ENCODE measurements at regions not wholly inside any gene's neighbourhood (a gene's known extent, or its start where the extent isn't known, plus 50 kb on each side); places are given as distances from the start of the nearest gene placed in this dataset.
A peak's percentile ranks its signal among the peaks of the same experiment; 100 is the strongest.
"Not testable (repeated sequence)": the region's sequence is repeated elsewhere in the genome, so short reads cannot be mapped to it uniquely, and the experiment has no call there.

DNA sequence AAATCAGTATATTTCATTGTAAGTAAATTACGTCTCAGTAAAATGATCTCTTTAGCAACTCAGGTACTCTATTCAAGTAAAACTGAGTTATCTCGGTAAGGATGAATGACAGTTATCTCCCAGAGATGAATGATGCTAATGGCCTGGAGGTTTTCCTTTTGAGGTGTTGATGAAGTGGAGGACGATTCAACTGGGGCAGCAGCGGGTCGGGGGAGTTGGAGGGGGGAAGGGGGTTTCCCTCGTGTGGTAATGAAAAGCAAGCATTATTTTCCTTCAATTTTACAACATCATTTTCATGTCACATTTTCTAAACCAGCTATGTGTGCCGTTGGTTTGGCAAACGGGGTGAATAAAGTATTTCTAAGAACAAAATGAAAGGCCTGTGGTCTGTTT is 92.4 kb upstream of the ATXN3L start:
- Histone ChIP-seq H3K4me3 (ENCODE audit: low read length) (no peak overlapping the region), H3K4me1 (ENCODE audit: control insufficient read depth, insufficient read depth, low read length) (no peaks in the 10 kb centered on the region), H3K27ac (ENCODE audit: low read length) (no peak overlapping the region), H3K9me3 (replicated peaks; ENCODE audit: control insufficient read depth, low read depth, low read length) (no peaks in the 10 kb centered on the region), H3K27me3 (ENCODE audit: control insufficient read depth, insufficient read depth, low read length) (peaks cover 12% of the 10 kb centered on the region), H3K36me3 (ENCODE audit: control insufficient read depth, insufficient read depth, low read length) (no peaks in the 10 kb centered on the region)
- no peak for DNase-seq
- no CpG with 5 or more reads among the region's 8 CpGs for WGBS (ENCODE audit: insufficient coverage)

- Histone ChIP-seq H3K4me1 (ENCODE audit: control insufficient read depth, insufficient read depth, low read length) (no peaks in the 10 kb centered on the region), H3K4me3 (ENCODE audit: low read length) (no peak overlapping the region), H3K36me3 (ENCODE audit: control insufficient read depth, insufficient read depth, low read length) (no peaks in the 10 kb centered on the region), H3K27ac (ENCODE audit: low read length) (no peak overlapping the region), H3K27me3 (ENCODE audit: control insufficient read depth, insufficient read depth, low read length) (peaks cover 12% of the 10 kb centered on the region), H3K9me3 (replicated peaks; ENCODE audit: control insufficient read depth, low read depth, low read length) (no peaks in the 10 kb centered on the region)
- WGBS (ENCODE audit: insufficient coverage): 60% methylated on average over 8 of the region's 10 CpGs
- no peak for DNase-seq
These were observed 91.8 kb upstream of the ATXN3L start for GRCh38 chrX:13411496-13412207.

- H3K27me3 ChIP-seq (ENCODE audit: control insufficient read depth, insufficient read depth, low read length): peaks cover 13% of the 10 kb centered on the region
- not testable (repeated sequence) for H3K4me1 ChIP-seq (ENCODE audit: control insufficient read depth, insufficient read depth, low read length); H3K27ac ChIP-seq (ENCODE audit: low read length); H3K4me3 ChIP-seq (ENCODE audit: low read length); H3K9me3 ChIP-seq (replicated peaks; ENCODE audit: control insufficient read depth, low read depth, low read length); DNase-seq; H3K36me3 ChIP-seq (ENCODE audit: control insufficient read depth, insufficient read depth, low read length)
- WGBS (ENCODE audit: insufficient coverage): no CpG with 5 or more reads among the region's 1 CpG
These were observed 88.7 kb upstream of the ATXN3L start for GRCh38 chrX:13408599-13408998.

DNA sequence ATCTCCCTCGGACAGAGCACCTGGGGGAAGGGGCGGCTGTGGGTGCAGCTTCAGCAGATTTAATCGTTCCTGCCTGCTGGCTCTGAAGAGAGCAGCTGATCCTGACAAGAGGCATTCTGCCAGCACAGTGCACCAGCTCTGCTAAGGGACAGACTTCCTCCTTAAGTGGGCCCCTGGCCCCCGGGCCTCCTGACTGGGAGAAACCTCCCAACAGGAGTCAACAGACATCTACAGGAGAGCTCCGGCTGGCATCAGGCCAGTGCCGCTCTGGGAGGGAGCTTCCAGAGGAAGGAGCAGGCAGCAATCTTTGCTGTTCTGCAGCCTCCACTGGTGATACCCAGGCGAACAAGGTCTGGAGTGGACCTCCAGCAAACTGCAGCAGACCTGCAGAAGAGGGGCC is 84.9 kb upstream of the ATXN3L start:
- not testable (repeated sequence) for H3K36me3 ChIP-seq (ENCODE audit: control insufficient read depth, insufficient read depth, low read length); H3K4me1 ChIP-seq (ENCODE audit: control insufficient read depth, insufficient read depth, low read length); H3K9me3 ChIP-seq (replicated peaks; ENCODE audit: control insufficient read depth, low read depth, low read length); H3K4me3 ChIP-seq (ENCODE audit: low read length); H3K27ac ChIP-seq (ENCODE audit: low read length)
- peaks cover 19% of the 10 kb centered on the region for H3K27me3 ChIP-seq (ENCODE audit: control insufficient read depth, insufficient read depth, low read length)
- peak; percentile 36 for DNase-seq
- 38% methylated on average over 3 of the region's 7 CpGs for WGBS (ENCODE audit: insufficient coverage)

- peaks cover 5% of the 10 kb centered on the region for H3K4me1 ChIP-seq (ENCODE audit: control insufficient read depth, insufficient read depth, low read length)
- 69% methylated on average over 3 of the region's 6 CpGs for whole genome bisulfite sequencing (ENCODE audit: insufficient coverage)
- H3K27me3 ChIP-seq (ENCODE audit: control insufficient read depth, insufficient read depth, low read length): peaks cover 19% of the 10 kb centered on the region
- H3K9me3 ChIP-seq (replicated peaks; ENCODE audit: control insufficient read depth, low read depth, low read length): no peaks in the 10 kb centered on the region
- no peak overlapping the region for H3K27ac ChIP-seq (ENCODE audit: low read length)
- no peak overlapping the region for H3K4me3 ChIP-seq (ENCODE audit: low read length)
- no peak for DNase-seq
- no peaks in the 10 kb centered on the region for H3K36me3 ChIP-seq (ENCODE audit: control insufficient read depth, insufficient read depth, low read length)
These were observed 84.5 kb upstream of the ATXN3L start for GRCh38 chrX:13404364-13404763.

GRCh38 chrX:13401724-13402123 is 81.9 kb upstream of the ATXN3L start:
- DNase-seq: no peak
- Histone ChIP-seq H3K4me3 (ENCODE audit: low read length) (no peak overlapping the region), H3K27ac (ENCODE audit: low read length) (no peak overlapping the region), H3K36me3 (ENCODE audit: control insufficient read depth, insufficient read depth, low read length) (no peaks in the 10 kb centered on the region), H3K4me1 (ENCODE audit: control insufficient read depth, insufficient read depth, low read length) (peaks cover 10% of the 10 kb centered on the region), H3K9me3 (replicated peaks; ENCODE audit: control insufficient read depth, low read depth, low read length) (no peaks in the 10 kb centered on the region), H3K27me3 (ENCODE audit: control insufficient read depth, insufficient read depth, low read length) (peaks cover 19% of the 10 kb centered on the region)
- no CpG with 5 or more reads among the region's 2 CpGs for WGBS (ENCODE audit: insufficient coverage)

- DNase-seq: no peak
- H3K4me3 ChIP-seq (ENCODE audit: low read length): no peak overlapping the region
- peaks cover 16% of the 10 kb centered on the region for H3K27me3 ChIP-seq (ENCODE audit: control insufficient read depth, insufficient read depth, low read length)
- no CpG with 5 or more reads among the region's 1 CpG for WGBS (ENCODE audit: insufficient coverage)
- H3K9me3 ChIP-seq (replicated peaks; ENCODE audit: control insufficient read depth, low read depth, low read length): no peaks in the 10 kb centered on the region
- H3K27ac ChIP-seq (ENCODE audit: low read length): no peak overlapping the region
- H3K36me3 ChIP-seq (ENCODE audit: control insufficient read depth, insufficient read depth, low read length): no peaks in the 10 kb centered on the region
- peaks cover 4% of the 10 kb centered on the region for H3K4me1 ChIP-seq (ENCODE audit: control insufficient read depth, insufficient read depth, low read length)
These were observed 79.0 kb upstream of the ATXN3L start for GRCh38 chrX:13398839-13399238.

DNA sequence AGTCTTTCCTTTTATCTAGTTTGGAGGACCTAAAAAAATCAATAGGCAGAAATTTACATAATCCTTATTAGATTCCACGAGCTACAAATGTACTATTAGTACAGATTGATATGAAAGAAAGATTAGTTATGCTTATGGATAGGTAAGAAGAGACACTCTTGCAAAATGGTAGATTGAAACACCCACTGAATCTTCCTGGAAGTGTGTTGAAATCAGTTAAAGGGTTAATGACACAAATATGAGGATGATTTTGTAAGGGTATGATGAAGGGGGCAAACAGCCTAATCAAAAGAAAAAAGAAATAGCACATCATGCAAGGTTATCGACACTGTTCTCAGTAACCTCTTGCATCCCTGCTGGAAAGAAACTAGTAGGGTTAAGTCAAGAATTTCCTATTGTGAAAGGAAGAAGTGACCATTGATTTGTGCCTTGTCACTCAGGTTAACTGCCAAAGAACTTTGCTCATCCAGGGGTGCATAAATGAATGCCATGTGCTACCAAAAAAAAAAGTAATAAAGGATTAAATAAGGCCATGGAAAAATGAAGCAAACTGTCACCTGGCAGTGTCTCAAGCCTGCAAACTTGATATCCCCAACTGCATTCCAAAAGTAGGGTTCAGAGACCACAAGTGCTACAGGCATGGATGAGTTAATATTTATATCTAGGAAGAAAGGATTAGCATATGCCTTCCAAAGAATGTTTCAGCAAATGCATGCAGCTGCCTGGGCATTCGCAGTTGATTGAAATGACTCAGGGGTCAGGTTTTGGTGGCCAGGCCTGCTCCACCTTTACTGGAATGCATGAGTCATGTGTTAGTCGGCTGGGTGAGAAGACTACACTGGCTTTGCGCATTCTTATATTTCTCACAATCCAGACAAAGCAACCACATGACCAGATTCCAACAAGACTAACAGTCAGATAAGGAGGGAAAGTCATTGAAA is 78.3 kb upstream of the ATXN3L start:
- WGBS (ENCODE audit: insufficient coverage): no CpG with 5 or more reads among the region's 5 CpGs
- Histone ChIP-seq H3K4me3 (ENCODE audit: low read length) (no peak overlapping the region), H3K36me3 (ENCODE audit: control insufficient read depth, insufficient read depth, low read length) (no peaks in the 10 kb centered on the region), H3K27ac (ENCODE audit: low read length) (no peak overlapping the region), H3K27me3 (ENCODE audit: control insufficient read depth, insufficient read depth, low read length) (peaks cover 11% of the 10 kb centered on the region), H3K9me3 (replicated peaks; ENCODE audit: control insufficient read depth, low read depth, low read length) (no peaks in the 10 kb centered on the region), H3K4me1 (ENCODE audit: control insufficient read depth, insufficient read depth, low read length) (peaks cover 4% of the 10 kb centered on the region)
- DNase-seq: peak; percentile 80

GRCh38 chrX:13396924-13397323 is 77.1 kb upstream of the ATXN3L start:
- Histone ChIP-seq H3K4me1 (ENCODE audit: control insufficient read depth, insufficient read depth, low read length) (peaks cover 4% of the 10 kb centered on the region), H3K36me3 (ENCODE audit: control insufficient read depth, insufficient read depth, low read length) (no peaks in the 10 kb centered on the region), H3K27me3 (ENCODE audit: control insufficient read depth, insufficient read depth, low read length) (peaks cover 10% of the 10 kb centered on the region), H3K4me3 (ENCODE audit: low read length) (no peak overlapping the region), H3K27ac (ENCODE audit: low read length) (no peak overlapping the region), H3K9me3 (replicated peaks; ENCODE audit: control insufficient read depth, low read depth, low read length) (no peaks in the 10 kb centered on the region)
- peak; percentile 67 for DNase-seq

- no peaks in the 10 kb centered on the region for H3K9me3 ChIP-seq (replicated peaks; ENCODE audit: control insufficient read depth, low read depth, low read length)
- H3K4me1 ChIP-seq (ENCODE audit: control insufficient read depth, insufficient read depth, low read length): no peaks in the 10 kb centered on the region
- no CpG with 5 or more reads among the region's 1 CpG for WGBS (ENCODE audit: insufficient coverage)
- no peak overlapping the region for H3K27ac ChIP-seq (ENCODE audit: low read length)
- H3K4me3 ChIP-seq (ENCODE audit: low read length): no peak overlapping the region
- no peak for DNase-seq
- peaks cover 20% of the 10 kb centered on the region for H3K27me3 ChIP-seq (ENCODE audit: control insufficient read depth, insufficient read depth, low read length)
- no peaks in the 10 kb centered on the region for H3K36me3 ChIP-seq (ENCODE audit: control insufficient read depth, insufficient read depth, low read length)
These were observed 69.6 kb upstream of the ATXN3L start for GRCh38 chrX:13389501-13389900.

Measured in muscle of leg (tissue), 3 donors.